ENCODE measurements at regions not wholly inside any gene's neighbourhood (a gene's known extent, or its start where the extent isn't known, plus 50 kb on each side); places are given as distances from the start of the nearest gene placed in this dataset.

GRCh38 chr5:6039111-6039510, 339.2 kb downstream of the MED10 start:
- Mint-ChIP-seq H3K36me3 (ENCODE audit: low read depth) (no peaks in the 10 kb centered on the region), H3K27ac (no peak overlapping the region), H3K27me3 (peaks cover 7% of the 10 kb centered on the region), H3K9me3 (ENCODE audit: low read depth) (no peaks in the 10 kb centered on the region), H3K4me3 (no peak overlapping the region), H3K4me1 (no peaks in the 10 kb centered on the region)
- ChIA-PET CTCF (interaction anchor here (0.6 kb wide), 1 partner anchor 418 kb away, joined by 3 read pairs; no protein-coding TSS in a partner anchor), POLR2A (no interaction called here)
- intact Hi-C loops (cut with DNase I, micrococcal nuclease): no loop called here
- DNase-seq (no peak), ATAC-seq (no peak)

DNA sequence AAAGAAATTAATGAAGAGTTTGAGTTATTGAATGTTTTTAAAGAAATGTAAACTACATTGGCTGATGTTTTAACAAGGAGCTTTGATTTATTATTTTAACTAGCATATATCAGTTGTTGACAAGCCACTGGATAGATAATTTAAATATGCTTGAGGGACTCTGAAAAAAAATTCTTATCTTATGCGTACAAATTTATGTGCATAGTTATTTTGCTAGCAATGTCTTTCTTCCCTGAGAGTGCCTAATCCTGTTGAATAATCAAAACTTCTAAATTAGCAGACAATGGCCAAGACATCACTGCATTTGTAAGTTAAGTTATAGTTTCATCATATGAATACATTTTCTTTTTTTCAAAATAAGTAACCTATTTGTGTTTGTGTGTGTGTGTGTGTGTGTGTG, 342.3 kb downstream of the MED10 start:
- Mint-ChIP-seq H3K9me3 (ENCODE audit: low read depth) (no peaks in the 10 kb centered on the region), H3K27me3 (peaks cover 7% of the 10 kb centered on the region), H3K27ac (no peak overlapping the region), H3K4me1 (no peaks in the 10 kb centered on the region), H3K36me3 (ENCODE audit: low read depth) (no peaks in the 10 kb centered on the region), H3K4me3 (no peak overlapping the region)
- ChIA-PET POLR2A (no interaction called here), CTCF (interaction anchor here (0.6 kb wide), 1 partner anchor 695 kb away, joined by 5 read pairs; no protein-coding TSS in a partner anchor)
- no peak for DNase-seq
- intact Hi-C loops (cut with DNase I, micrococcal nuclease): no loop called here
- ATAC-seq: no peak

DNA sequence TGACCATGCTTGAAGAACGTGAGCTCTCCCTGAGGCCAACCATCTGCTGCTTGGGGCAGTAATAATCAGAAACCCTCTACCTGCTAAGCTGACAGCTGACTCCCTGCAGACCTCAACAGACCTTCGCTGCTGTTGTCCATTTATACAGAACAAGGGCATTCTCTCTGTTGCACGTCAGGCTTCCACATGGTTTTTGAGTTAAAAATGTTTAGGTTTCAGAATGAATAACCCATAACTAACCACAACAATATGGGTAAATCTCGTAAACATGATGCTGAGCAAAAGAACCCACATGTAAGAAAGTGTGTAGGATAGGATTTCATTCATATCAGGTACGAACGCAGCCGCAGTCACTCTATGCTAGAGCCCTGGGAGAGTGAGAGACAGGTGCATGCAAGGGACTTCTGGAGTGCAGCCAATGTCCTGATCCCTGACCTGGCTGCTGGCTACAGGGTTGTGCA, 348.5 kb downstream of the MED10 start:
- intact Hi-C loops (cut with DNase I, micrococcal nuclease): no loop called here
- CTCF ChIA-PET: no interaction called here
- POLR2A ChIA-PET: no interaction called here
- no peaks in the 10 kb centered on the region for H3K36me3 Mint-ChIP-seq (ENCODE audit: low read depth)
- no peaks in the 10 kb centered on the region for H3K4me1 Mint-ChIP-seq
- H3K27ac Mint-ChIP-seq: no peak overlapping the region
- DNase-seq (no peak), ATAC-seq (no peak)
- H3K9me3 Mint-ChIP-seq (ENCODE audit: low read depth): no peaks in the 10 kb centered on the region
- H3K27me3 Mint-ChIP-seq: peaks cover 1% of the 10 kb centered on the region
- no peak overlapping the region for H3K4me3 Mint-ChIP-seq

DNA sequence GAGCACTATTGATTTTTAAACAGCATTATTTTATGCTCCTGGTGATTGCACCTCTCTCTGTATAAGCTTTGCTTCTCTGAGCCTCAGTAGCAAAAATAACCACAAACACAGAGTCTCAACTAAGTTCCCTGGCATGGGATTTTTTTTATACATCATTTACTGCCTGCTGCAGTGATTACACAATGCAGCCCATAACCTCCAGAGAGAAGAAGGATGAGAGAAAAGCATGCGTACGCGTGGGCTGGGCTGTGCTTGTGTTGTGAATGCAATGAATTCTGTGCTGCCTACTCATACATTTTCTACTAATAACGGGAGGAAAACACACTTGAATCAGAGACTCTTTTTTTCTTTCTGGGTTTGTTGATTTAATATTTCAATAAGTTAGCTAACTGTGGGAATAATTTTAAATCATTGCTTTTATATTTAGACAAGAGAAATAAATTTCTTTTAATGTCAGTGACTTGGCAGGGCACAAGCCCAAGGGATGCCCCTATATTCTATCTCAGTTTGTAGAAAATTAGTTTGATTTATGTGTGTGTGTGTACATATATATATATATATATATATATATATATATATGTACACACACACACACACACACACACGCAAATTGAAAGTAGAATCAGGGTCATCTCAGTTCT, 351.5 kb downstream of the MED10 start:
- Mint-ChIP-seq H3K36me3 (ENCODE audit: low read depth) (no peaks in the 10 kb centered on the region), H3K4me3 (no peak overlapping the region), H3K27me3 (peaks cover 6% of the 10 kb centered on the region), H3K27ac (no peak overlapping the region), H3K9me3 (ENCODE audit: low read depth) (no peaks in the 10 kb centered on the region), H3K4me1 (no peaks in the 10 kb centered on the region)
- DNase-seq: no peak
- intact Hi-C loops (cut with DNase I, micrococcal nuclease): no loop called here
- ATAC-seq: no peak
- POLR2A ChIA-PET: no interaction called here
- CTCF ChIA-PET: interaction anchor here (1.0 kb wide), 1 partner anchor 26 kb away, joined by 3 read pairs; no protein-coding TSS in a partner anchor

DNA sequence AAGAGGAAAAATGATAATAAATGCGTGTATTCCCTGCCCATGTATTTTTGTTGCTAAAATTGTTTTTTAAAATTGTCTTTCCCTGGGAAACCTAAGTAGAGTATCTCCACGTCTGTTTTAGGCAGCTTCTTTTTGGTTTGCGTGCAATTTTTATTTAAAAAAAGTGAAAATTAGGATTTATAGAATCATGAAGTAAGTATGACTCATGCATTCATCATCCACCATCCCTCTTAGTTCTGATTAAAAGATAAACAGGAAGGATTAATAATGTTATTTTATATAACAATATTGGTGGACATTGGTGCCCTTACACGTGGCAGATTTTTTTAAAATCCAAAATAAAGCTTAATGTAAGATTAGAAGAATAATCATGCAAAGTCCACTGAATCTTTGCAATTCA, 358.7 kb downstream of the MED10 start:
- Mint-ChIP-seq H3K36me3 (ENCODE audit: low read depth) (no peaks in the 10 kb centered on the region), H3K4me1 (no peaks in the 10 kb centered on the region), H3K27me3 (peaks cover 6% of the 10 kb centered on the region), H3K27ac (no peak overlapping the region), H3K4me3 (no peak overlapping the region), H3K9me3 (ENCODE audit: low read depth) (no peaks in the 10 kb centered on the region)
- DNase-seq: no peak
- CTCF ChIA-PET: interaction anchor here (0.6 kb wide), 2 partner anchors 11 to 1102 kb away, joined by 3 read pairs; no protein-coding TSS in a partner anchor
- ATAC-seq: no peak
- POLR2A ChIA-PET: no interaction called here
- intact Hi-C loops (cut with DNase I, micrococcal nuclease): no loop called here

GRCh38 chr5:6013506-6013905, 364.8 kb downstream of the MED10 start:
- DNase-seq (no peak), ATAC-seq (no peak)
- Mint-ChIP-seq H3K27me3 (peaks cover 2% of the 10 kb centered on the region), H3K4me1 (no peaks in the 10 kb centered on the region), H3K27ac (no peak overlapping the region), H3K9me3 (ENCODE audit: low read depth) (no peaks in the 10 kb centered on the region), H3K4me3 (no peak overlapping the region), H3K36me3 (ENCODE audit: low read depth) (no peaks in the 10 kb centered on the region)
- CTCF ChIA-PET: no interaction called here
- POLR2A ChIA-PET: no interaction called here
- intact Hi-C loops (cut with DNase I, micrococcal nuclease): no loop called here

DNA sequence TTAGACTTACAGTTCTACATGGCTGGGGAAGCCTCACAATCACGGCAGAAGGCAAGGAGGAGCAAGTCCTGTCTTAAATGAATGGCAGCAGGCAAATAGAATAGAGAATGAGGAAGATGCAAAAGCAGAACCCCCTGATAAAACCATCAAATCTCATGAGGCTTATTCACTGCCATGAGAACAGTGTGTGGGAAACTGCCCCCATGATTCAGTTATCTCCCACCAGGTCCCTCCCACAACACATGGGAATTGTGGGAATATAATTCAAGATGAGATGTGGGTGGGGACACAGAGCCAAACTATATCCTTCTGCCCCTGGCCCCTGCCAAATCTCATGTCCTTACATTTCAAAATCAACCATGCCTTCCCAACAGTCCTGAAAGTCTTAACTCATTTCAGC, 367.1 kb downstream of the MED10 start:
- ATAC-seq (no peak), DNase-seq (no peak)
- no peak overlapping the region for H3K4me3 Mint-ChIP-seq
- intact Hi-C loops (cut with DNase I, micrococcal nuclease): no loop called here
- CTCF ChIA-PET: no interaction called here
- POLR2A ChIA-PET: no interaction called here
- no peaks in the 10 kb centered on the region for H3K9me3 Mint-ChIP-seq (ENCODE audit: low read depth)
- H3K36me3 Mint-ChIP-seq (ENCODE audit: low read depth): no peaks in the 10 kb centered on the region
- H3K4me1 Mint-ChIP-seq: no peaks in the 10 kb centered on the region
- H3K27me3 Mint-ChIP-seq: peaks cover 2% of the 10 kb centered on the region
- no peak overlapping the region for H3K27ac Mint-ChIP-seq

GRCh38 chr5:6006838-6007314, 371.5 kb downstream of the MED10 start:
- DNase-seq: no peak
- Mint-ChIP-seq H3K27me3 (no peaks in the 10 kb centered on the region), H3K27ac (no peak overlapping the region), H3K4me3 (no peak overlapping the region), H3K9me3 (ENCODE audit: low read depth) (no peaks in the 10 kb centered on the region), H3K36me3 (ENCODE audit: low read depth) (no peaks in the 10 kb centered on the region), H3K4me1 (no peaks in the 10 kb centered on the region)
- ATAC-seq: no peak
- POLR2A ChIA-PET: no interaction called here
- intact Hi-C loops (cut with DNase I, micrococcal nuclease): no loop called here
- CTCF ChIA-PET: no interaction called here

DNA sequence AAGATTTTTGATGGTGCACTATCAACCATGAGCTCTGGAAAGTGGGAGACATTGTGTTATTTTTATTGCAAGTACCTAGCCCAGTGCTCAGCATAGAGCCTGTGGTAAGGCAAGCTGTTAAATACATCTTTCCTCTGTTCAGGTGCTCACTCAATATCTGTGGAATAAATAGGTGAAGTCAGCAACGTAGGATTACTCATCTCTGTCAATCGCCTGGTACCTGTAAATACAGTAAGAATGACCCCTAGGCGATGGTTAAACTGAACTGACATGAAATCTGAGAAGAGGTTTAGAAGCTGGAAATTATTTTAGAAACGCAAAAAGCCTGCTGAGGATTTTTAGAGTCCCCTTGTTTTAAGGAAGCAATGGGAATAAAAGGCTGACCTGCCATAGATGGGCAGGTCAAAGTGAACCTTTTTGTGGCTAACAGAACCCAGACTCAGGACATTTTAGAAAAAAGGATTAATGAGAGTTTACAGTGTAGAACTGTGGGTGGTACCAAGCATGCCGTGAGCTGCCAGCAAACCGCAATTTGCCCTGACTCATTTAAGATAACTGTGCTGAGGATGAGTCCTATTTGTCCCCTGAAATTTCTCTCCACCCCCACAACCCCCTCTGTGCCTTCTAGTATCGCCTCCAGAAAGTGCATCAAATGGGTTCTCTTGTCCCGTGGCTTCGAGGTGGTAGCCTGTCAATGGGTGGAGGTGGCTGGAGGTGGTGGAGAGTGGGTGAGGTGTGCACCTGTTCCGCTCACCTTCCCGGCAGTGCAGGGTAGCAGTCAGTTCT, 375.1 kb downstream of the MED10 start:
- Mint-ChIP-seq H3K4me1 (no peaks in the 10 kb centered on the region), H3K9me3 (ENCODE audit: low read depth) (no peaks in the 10 kb centered on the region), H3K27me3 (no peaks in the 10 kb centered on the region), H3K36me3 (ENCODE audit: low read depth) (no peaks in the 10 kb centered on the region), H3K4me3 (no peak overlapping the region), H3K27ac (no peak overlapping the region)
- POLR2A ChIA-PET: no interaction called here
- CTCF ChIA-PET: interaction anchor here (1.0 kb wide), 1 partner anchor 12 kb away, joined by 3 read pairs; no protein-coding TSS in a partner anchor
- intact Hi-C loops (cut with DNase I, micrococcal nuclease): no loop called here
- ATAC-seq (no peak), DNase-seq (no peak)

DNA sequence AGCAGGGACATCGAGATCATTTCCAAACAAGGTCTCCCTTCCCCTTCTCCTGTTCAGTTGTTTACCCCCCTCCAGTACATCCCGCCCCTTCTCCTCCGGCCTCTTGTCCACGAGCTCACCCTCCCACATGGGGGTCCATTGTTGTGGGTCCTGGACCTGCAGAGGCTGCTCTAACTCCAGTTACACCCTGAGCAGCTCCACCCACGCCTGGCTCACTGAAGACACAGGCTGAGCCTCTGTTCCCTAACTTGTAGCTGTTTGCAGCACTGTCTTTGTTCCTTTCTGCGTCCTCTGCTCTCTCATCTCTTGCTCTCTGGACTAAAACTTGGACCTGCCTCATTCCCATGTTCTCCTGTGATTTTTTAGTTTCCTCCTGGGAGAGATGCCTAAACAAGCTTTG, 377.5 kb downstream of the MED10 start:
- no peak overlapping the region for H3K4me3 Mint-ChIP-seq

GRCh38 chr5:5995819-5996218, 382.5 kb downstream of the MED10 start:
- intact Hi-C loops (cut with DNase I, micrococcal nuclease): no loop called here
- Mint-ChIP-seq H3K27me3 (no peaks in the 10 kb centered on the region), H3K27ac (no peak overlapping the region), H3K9me3 (ENCODE audit: low read depth) (peaks cover 41% of the 10 kb centered on the region), H3K4me1 (no peaks in the 10 kb centered on the region), H3K36me3 (ENCODE audit: low read depth) (no peaks in the 10 kb centered on the region), H3K4me3 (no peak overlapping the region)
- POLR2A ChIA-PET: no interaction called here
- DNase-seq: no peak
- ATAC-seq: no peak
- CTCF ChIA-PET: no interaction called here

More for the DNA sequence above, 377.5 kb downstream of the MED10 start:
- DNase-seq: no peak
- Mint-ChIP-seq H3K27me3 (no peaks in the 10 kb centered on the region), H3K36me3 (ENCODE audit: low read depth) (no peaks in the 10 kb centered on the region), H3K27ac (no peak overlapping the region), H3K4me1 (no peaks in the 10 kb centered on the region), H3K9me3 (ENCODE audit: low read depth) (peaks cover 8% of the 10 kb centered on the region)
- intact Hi-C loops (cut with DNase I, micrococcal nuclease): no loop called here
- ChIA-PET CTCF (interaction anchor here (1.2 kb wide), 1 partner anchor 26 kb away, joined by 3 read pairs; no protein-coding TSS in a partner anchor), POLR2A (no interaction called here)
- ATAC-seq: no peak

DNA sequence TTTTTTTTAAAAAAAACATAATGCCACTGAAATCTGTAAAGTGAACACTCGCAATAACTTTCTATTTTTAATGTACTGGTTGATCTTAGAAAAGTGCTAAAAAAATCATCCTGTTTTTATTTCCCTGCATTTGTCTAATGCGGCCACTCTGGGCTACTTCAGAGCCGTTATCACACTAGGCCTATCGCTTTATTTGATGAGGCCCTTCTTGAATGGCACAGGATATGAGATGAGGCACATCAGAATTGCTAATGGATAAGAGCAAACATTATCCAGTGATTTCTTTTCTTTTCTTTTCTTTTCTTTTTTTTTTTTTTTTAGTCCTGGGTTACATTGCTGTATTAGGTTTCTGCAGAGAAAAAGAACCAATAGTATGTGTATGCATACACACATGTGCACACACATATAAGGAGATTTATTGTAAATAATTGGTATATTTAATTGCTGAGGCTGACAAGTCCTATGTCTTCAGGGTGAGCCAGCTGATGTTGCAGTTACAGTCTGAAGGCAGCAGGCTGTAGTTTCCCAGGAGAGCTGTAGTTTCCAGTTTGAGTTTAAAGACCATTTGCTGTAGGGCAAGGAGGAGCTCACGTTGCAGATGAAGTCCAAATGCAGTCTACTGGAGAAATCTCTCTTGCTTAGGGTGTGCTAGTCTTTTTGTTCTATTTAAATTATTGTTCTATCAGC, 391.7 kb downstream of the MED10 start:
- CTCF ChIA-PET: no interaction called here
- H3K27ac Mint-ChIP-seq: no peak overlapping the region
- no peak for DNase-seq
- H3K9me3 Mint-ChIP-seq (ENCODE audit: low read depth): peaks cover 3% of the 10 kb centered on the region
- H3K4me3 Mint-ChIP-seq: no peak overlapping the region
- ATAC-seq: no peak
- POLR2A ChIA-PET: no interaction called here
- H3K4me1 Mint-ChIP-seq: no peaks in the 10 kb centered on the region
- H3K36me3 Mint-ChIP-seq (ENCODE audit: low read depth): no peaks in the 10 kb centered on the region
- no peaks in the 10 kb centered on the region for H3K27me3 Mint-ChIP-seq
- intact Hi-C loops (cut with DNase I, micrococcal nuclease): no loop called here

Measured in activated CD4-positive, alpha-beta T cell treated with anti-CD3 and anti-CD28 coated beads for 36 hours (primary cell).